DND-41 (cell line): ENCODE measurements at regions not wholly inside any gene's neighbourhood (a gene's known extent, or its start where the extent isn't known, plus 50 kb on each side); places are given as distances from the start of the nearest gene placed in this dataset.

Experiments used
- ATAC-seq: fragments of 200-7000 bp; cut with Tn5 transposase; 3 replicates; pipeline ENCODE4 v1.9.1; 2021; ENCODE audit warnings: low read depth; ENCODE audit not compliant: insufficient read depth
- DNase-seq: peaks from one replicate; pipeline ENCODE4 v3.0.0-alpha.2; 2020
- H2AFZ ChIP-seq: 2 replicates; pipeline ENCODE4 v1.6.0; 2012; ENCODE audit warnings: low read depth, low read length
- H3K27ac ChIP-seq: 2 replicates; pipeline ENCODE4 v1.5.1; 2012; ENCODE audit warnings: low read length, inconsistent platforms
- H3K27me3 ChIP-seq: fragments of 200-600 bp; sonication (generic); 2 replicates; pipeline ENCODE4 v1.6.0; 2012; ENCODE audit warnings: low read length, mild to moderate bottlenecking, inconsistent platforms; ENCODE audit not compliant: insufficient read depth, poor library complexity
- H3K36me3 ChIP-seq: 2 replicates; pipeline ENCODE4 v1.5.1; 2012; ENCODE audit warnings: low read length, inconsistent platforms; ENCODE audit not compliant: insufficient read depth
- H3K4me1 ChIP-seq: 2 replicates; pipeline ENCODE4 v1.5.1; 2012; ENCODE audit warnings: mild to moderate bottlenecking, low read length; ENCODE audit not compliant: insufficient read depth
- H3K4me2 ChIP-seq: 2 replicates; pipeline ENCODE4 v1.6.0; 2012; ENCODE audit warnings: mild to moderate bottlenecking, moderate library complexity, low read length, inconsistent platforms; ENCODE audit not compliant: insufficient read depth
- H3K4me3 ChIP-seq, 2 experiments: fragments of 200-600 bp in 1 of 2; shearing (Covaris generic) in 1 of 2; 2 replicates each; pipeline ENCODE4 v1.5.1; 2012 to 2016; ENCODE audit warnings: inconsistent platforms in 2 of 2, low read length in 2 of 2, mild to moderate bottlenecking in 2 of 2, low read depth in 1 of 2, moderate library complexity in 1 of 2
- H3K79me2 ChIP-seq: 2 replicates; pipeline ENCODE4 v1.6.0; 2012; ENCODE audit warnings: low read length, inconsistent platforms; ENCODE audit not compliant: insufficient read depth
- H3K9ac ChIP-seq: 2 replicates; pipeline ENCODE4 v1.6.0; 2012; ENCODE audit warnings: low read depth, mild to moderate bottlenecking, inconsistent platforms, low read length, moderate library complexity
- H3K9me3 ChIP-seq: 2 replicates; pipeline ENCODE4 v1.5.1; 2012; ENCODE audit warnings: low read length, moderate library complexity, mild to moderate bottlenecking, inconsistent platforms; ENCODE audit not compliant: insufficient read depth, severe bottlenecking
- H4K20me1 ChIP-seq: 2 replicates; pipeline ENCODE4 v1.6.0; 2012; ENCODE audit warnings: low read length; ENCODE audit not compliant: insufficient read depth
- CTCF ChIP-seq: IDR thresholded peaks from 2 replicates; pipeline ENCODE4 v1.5.1; 2012; ENCODE audit warnings: borderline replicate concordance, low read length, moderate library complexity, mild to moderate bottlenecking; ENCODE audit not compliant: poor library complexity, severe bottlenecking; ENCODE audit errors: extremely low read depth
- EZH2 ChIP-seq: IDR thresholded peaks from 3 replicates; pipeline ENCODE4 v1.6.1; 2012; ENCODE audit warnings: borderline replicate concordance, low read depth, mild to moderate bottlenecking, moderate library complexity, low read length, inconsistent platforms; ENCODE audit not compliant: severe bottlenecking

GRCh38 chr13:73991884-73992283, 142.3 kb downstream of the KLF12 start:
- ATAC-seq = peak; percentile 93
- peak overlapping the region; percentile 74 for H3K27ac ChIP-seq
- H3K4me1 ChIP-seq = peaks cover 80% of the 10 kb centered on the region
- peaks cover 76% of the 10 kb centered on the region for H3K79me2 ChIP-seq
- no peak overlapping the region for H3K4me3 ChIP-seq
- no peaks in the 10 kb centered on the region for H3K9me3 ChIP-seq
- no peaks in the 10 kb centered on the region; the same call in 1 of the 2 replicates for H4K20me1 ChIP-seq
- TF ChIP-seq EZH2 = no peak
- no peak for TF ChIP-seq CTCF
- DNase-seq = peak; percentile 48
- no peak overlapping the region for H3K4me2 ChIP-seq
- no peaks in the 10 kb centered on the region for H3K27me3 ChIP-seq
- no peak overlapping the region for H2AFZ ChIP-seq
- no peak overlapping the region; the same call in 1 of the 2 replicates for H3K9ac ChIP-seq
- peaks cover 24% of the 10 kb centered on the region for H3K36me3 ChIP-seq

DNA sequence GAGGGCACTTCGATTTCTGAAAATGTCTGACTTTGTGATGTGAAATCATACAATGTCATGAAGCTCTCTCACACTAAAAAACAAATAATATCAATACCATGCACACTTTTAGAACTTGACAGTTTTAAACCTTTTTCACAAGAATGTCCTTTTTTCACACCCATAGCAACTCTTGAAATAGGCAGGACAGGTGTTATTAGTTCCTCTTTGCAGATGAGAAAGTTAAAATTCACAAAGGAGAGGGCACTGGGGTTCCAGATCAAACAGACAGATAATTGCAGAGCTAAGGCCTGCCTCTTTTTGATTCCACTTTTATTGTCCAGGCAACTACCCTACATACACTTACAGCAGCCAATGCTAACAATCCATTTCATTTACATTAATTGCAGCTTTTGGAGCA, 142.8 kb downstream of the KLF12 start:
- Histone ChIP-seq H3K4me3 (no peak overlapping the region), H3K79me2 (peaks cover 75% of the 10 kb centered on the region), H3K9me3 (no peaks in the 10 kb centered on the region), H3K4me1 (peaks cover 81% of the 10 kb centered on the region), H2AFZ (no peak overlapping the region), H3K9ac (no peak overlapping the region), H4K20me1 (no peaks in the 10 kb centered on the region), H3K4me2 (0 out of 2 replicates have a peak overlapping the region, but pooled peaks have one; percentile 2), H3K27ac (peak overlapping the region; percentile 74), H3K27me3 (no peaks in the 10 kb centered on the region), H3K36me3 (peaks cover 24% of the 10 kb centered on the region)
- TF ChIP-seq EZH2 (no peak), CTCF (no peak)
- ATAC-seq = no peak
- DNase-seq = no peak

GRCh38 chr13:73989244-73989843, 144.9 kb downstream of the KLF12 start:
- Histone ChIP-seq H3K27ac (peak overlapping the region; percentile 61), H4K20me1 (no peaks in the 10 kb centered on the region), H3K9me3 (no peaks in the 10 kb centered on the region), H3K4me2 (no peak overlapping the region), H3K36me3 (peaks cover 24% of the 10 kb centered on the region), H3K4me1 (peaks cover 99% of the 10 kb centered on the region), H3K79me2 (peaks cover 67% of the 10 kb centered on the region), H3K9ac (no peak overlapping the region), H2AFZ (no peak overlapping the region), H3K4me3 (no peak overlapping the region), H3K27me3 (no peaks in the 10 kb centered on the region)
- no peak for ATAC-seq
- DNase-seq = no peak
- TF ChIP-seq EZH2 = no peak
- TF ChIP-seq CTCF = no peak
